ENCODE measurements at regions not wholly inside any gene's neighbourhood (a gene's known extent, or its start where the extent isn't known, plus 50 kb on each side); places are given as distances from the start of the nearest gene placed in this dataset.

DNA sequence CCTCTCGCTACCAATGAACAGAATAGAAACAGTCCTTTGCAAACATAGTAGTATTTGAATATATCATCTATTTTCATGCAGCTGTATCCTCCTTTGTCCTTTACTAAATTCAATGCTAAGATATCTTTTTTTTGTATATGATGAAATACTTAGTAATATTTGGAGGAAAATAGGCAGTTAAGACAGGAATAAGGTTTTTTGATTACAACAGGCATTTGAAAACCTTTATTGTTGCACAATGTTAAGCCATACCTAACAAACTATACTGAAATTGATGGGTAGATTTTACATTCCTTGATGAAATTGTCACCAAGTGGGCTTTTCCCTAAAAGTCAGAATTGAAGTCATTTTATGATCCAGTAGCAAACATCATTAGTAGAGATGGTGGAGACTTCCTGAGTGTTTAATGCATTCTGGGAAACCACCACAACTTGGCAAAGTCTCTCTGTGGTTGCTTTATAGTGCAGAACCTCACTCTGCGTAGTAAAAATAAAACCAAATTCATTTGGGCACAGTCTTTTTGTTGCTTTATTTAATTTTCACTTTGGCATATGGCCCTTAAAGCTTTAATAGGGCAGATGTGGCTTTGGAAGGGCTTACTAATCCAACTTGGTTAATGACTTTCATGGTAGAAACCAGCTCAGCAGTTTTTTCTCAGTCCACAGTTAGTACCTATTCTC, 216.0 kb downstream of the DIPK2A start:
- TF ChIP-seq, protein P1, sequence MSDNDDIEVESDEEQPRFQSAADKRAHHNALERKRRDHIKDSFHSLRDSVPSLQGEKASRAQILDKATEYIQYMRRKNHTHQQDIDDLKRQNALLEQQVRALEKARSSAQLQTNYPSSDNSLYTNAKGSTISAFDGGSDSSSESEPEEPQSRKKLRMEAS (IDR thresholded peaks at IDR 0.05) = no peak
- TF ChIP-seq TAF1 (IDR thresholded peaks at IDR 0.05; ENCODE audit: low read depth) = no peak
- TF ChIP-seq NFIC (IDR thresholded peaks at IDR 0.05) = no peak
- no peak for TF ChIP-seq TCF12 (IDR thresholded peaks at IDR 0.05; ENCODE audit: low read depth)
- no peak for TF ChIP-seq EP300 (IDR thresholded peaks at IDR 0.05; ENCODE audit: borderline replicate concordance)
- TF ChIP-seq TEAD4 (IDR thresholded peaks at IDR 0.05) = no peak
- TF ChIP-seq FOXM1 (IDR thresholded peaks at IDR 0.05; ENCODE audit: borderline replicate concordance, low read depth) = no peak
- TF ChIP-seq, protein P2, sequence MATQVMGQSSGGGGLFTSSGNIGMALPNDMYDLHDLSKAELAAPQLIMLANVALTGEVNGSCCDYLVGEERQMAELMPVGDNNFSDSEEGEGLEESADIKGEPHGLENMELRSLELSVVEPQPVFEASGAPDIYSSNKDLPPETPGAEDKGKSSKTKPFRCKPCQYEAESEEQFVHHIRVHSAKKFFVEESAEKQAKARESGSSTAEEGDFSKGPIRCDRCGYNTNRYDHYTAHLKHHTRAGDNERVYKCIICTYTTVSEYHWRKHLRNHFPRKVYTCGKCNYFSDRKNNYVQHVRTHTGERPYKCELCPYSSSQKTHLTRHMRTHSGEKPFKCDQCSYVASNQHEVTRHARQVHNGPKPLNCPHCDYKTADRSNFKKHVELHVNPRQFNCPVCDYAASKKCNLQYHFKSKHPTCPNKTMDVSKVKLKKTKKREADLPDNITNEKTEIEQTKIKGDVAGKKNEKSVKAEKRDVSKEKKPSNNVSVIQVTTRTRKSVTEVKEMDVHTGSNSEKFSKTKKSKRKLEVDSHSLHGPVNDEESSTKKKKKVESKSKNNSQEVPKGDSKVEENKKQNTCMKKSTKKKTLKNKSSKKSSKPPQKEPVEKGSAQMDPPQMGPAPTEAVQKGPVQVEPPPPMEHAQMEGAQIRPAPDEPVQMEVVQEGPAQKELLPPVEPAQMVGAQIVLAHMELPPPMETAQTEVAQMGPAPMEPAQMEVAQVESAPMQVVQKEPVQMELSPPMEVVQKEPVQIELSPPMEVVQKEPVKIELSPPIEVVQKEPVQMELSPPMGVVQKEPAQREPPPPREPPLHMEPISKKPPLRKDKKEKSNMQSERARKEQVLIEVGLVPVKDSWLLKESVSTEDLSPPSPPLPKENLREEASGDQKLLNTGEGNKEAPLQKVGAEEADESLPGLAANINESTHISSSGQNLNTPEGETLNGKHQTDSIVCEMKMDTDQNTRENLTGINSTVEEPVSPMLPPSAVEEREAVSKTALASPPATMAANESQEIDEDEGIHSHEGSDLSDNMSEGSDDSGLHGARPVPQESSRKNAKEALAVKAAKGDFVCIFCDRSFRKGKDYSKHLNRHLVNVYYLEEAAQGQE (IDR thresholded peaks at IDR 0.05; ENCODE audit: low read depth) = no peak
- TF ChIP-seq CREB1 (IDR thresholded peaks at IDR 0.05; ENCODE audit: low read depth) = no peak
- no peak for TF ChIP-seq RAD21 (IDR thresholded peaks at IDR 0.05; ENCODE audit: low read depth)
- TF ChIP-seq, protein P3, sequence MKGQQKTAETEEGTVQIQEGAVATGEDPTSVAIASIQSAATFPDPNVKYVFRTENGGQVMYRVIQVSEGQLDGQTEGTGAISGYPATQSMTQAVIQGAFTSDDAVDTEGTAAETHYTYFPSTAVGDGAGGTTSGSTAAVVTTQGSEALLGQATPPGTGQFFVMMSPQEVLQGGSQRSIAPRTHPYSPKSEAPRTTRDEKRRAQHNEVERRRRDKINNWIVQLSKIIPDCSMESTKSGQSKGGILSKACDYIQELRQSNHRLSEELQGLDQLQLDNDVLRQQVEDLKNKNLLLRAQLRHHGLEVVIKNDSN (IDR thresholded peaks at IDR 0.05) = no peak
